BLaER1 (cell line): ENCODE measurements at regions not wholly inside any gene's neighbourhood (a gene's known extent, or its start where the extent isn't known, plus 50 kb on each side); places are given as distances from the start of the nearest gene placed in this dataset.

Experiments
- H3K27ac ChIP-seq: shearing (Covaris generic); formaldehyde crosslinking; 2 replicates; pipeline ENCODE4 v1.8.1; 2022
- H3K27me3 ChIP-seq: shearing (Covaris generic); formaldehyde crosslinking; 2 replicates; pipeline ENCODE4 v1.8.1; 2022
- H3K36me3 ChIP-seq: shearing (Covaris generic); formaldehyde crosslinking; 2 replicates; pipeline ENCODE4 v1.8.1; 2022
- H3K4me1 ChIP-seq: shearing (Covaris generic); formaldehyde crosslinking; 2 replicates; pipeline ENCODE4 v1.8.1; 2022
- H3K4me2 ChIP-seq: shearing (Covaris generic); formaldehyde crosslinking; 2 replicates; pipeline ENCODE4 v1.8.1; 2022
- H3K4me3 ChIP-seq: shearing (Covaris generic); formaldehyde crosslinking; 2 replicates; pipeline ENCODE4 v1.8.1; 2022
- H3K9ac ChIP-seq: shearing (Covaris generic); formaldehyde crosslinking; 2 replicates; pipeline ENCODE4 v1.8.1; 2022
- H3K9me3 ChIP-seq: shearing (Covaris generic); formaldehyde crosslinking; 2 replicates; pipeline ENCODE4 v1.8.1; 2022
- H4K20me1 ChIP-seq: shearing (Covaris generic); formaldehyde crosslinking; 2 replicates; pipeline ENCODE4 v1.8.1; 2022
- Cebpa-rat ChIP-seq: shearing (Covaris generic); IDR thresholded peaks from 2 replicates; pipeline ENCODE4 v1.8.1; 2022

DNA sequence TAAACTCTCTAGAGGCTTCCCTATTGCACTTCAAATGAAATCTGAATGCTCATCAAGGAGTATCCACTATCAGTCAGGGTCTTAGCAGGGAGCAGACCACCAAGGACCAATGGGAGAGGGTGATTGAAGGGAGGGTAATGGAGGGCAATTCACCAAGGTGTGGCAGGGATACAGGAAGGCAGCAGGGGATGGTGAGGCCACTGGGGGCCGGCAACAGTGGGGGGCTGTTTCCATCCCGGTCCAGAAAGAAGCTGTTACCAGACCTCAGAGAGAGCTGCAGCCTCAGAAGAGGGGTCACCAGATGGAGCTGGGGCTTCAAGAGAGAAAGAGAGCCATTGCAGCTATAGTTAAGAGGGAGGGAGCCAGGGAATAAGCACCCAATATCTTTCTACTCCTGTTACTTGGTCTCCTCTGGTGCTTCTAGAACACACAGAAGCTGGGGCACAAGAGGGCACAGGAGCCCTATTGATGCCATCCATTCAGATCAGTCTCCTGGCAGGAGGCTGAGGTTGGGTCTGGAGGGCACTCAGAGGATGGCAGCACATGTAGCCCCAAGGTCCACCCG, 417.6 kb downstream of the PTPRU start:
- no peak for TF ChIP-seq Cebpa-rat
- Histone ChIP-seq H3K27ac (no peak overlapping the region), H3K4me1 (peaks cover 20% of the 10 kb centered on the region), H3K9me3 (no peaks in the 10 kb centered on the region), H3K27me3 (no peaks in the 10 kb centered on the region), H3K4me2 (no peak overlapping the region), H4K20me1 (no peaks in the 10 kb centered on the region), H3K9ac (no peak overlapping the region), H3K4me3 (no peak overlapping the region), H3K36me3 (no peaks in the 10 kb centered on the region)

DNA sequence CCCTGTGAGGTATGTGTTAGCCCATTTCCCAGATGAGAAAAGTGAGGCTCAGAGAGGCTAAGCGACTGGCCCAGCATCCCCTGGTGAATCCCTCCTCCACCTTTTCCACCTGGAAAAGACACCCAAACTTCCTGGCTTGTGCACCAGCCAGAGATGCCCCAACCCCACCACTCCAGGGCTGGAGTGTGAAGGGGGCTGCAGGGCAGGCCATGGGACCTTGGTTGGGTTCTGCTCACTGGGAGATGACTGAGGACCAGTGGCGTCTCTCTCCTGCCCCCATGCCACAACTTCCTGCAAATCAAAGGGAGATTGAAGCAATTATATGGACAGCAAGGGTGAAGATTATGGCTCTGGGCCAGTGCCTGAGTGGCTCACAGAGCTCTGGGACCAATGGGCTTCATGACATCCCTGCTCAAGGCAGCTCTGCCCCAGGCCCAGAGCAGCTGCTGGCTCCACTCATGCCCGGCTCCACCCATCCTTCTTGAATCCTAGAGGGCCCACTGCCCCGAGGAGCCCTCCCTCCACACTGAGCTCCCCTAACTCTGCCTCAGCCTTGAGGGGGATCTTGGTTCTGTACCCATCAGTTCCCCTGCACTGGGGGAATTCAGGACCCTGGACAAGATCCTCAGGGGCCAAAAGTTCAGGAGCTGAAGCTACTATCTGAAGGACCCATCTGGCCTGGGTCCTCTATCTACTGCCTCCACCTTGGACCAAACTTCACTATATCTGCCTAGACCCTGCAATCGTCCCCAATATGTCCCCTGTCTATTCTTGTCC, 416.9 kb downstream of the PTPRU start:
- no peak overlapping the region for H3K27ac ChIP-seq
- no peak overlapping the region for H3K9ac ChIP-seq
- H3K9me3 ChIP-seq = no peaks in the 10 kb centered on the region
- H3K27me3 ChIP-seq = no peaks in the 10 kb centered on the region
- no peaks in the 10 kb centered on the region for H4K20me1 ChIP-seq
- no peak overlapping the region for H3K4me3 ChIP-seq
- no peaks in the 10 kb centered on the region for H3K36me3 ChIP-seq
- peaks cover 20% of the 10 kb centered on the region for H3K4me1 ChIP-seq
- H3K4me2 ChIP-seq = no peak overlapping the region
- TF ChIP-seq Cebpa-rat = no peak

DNA sequence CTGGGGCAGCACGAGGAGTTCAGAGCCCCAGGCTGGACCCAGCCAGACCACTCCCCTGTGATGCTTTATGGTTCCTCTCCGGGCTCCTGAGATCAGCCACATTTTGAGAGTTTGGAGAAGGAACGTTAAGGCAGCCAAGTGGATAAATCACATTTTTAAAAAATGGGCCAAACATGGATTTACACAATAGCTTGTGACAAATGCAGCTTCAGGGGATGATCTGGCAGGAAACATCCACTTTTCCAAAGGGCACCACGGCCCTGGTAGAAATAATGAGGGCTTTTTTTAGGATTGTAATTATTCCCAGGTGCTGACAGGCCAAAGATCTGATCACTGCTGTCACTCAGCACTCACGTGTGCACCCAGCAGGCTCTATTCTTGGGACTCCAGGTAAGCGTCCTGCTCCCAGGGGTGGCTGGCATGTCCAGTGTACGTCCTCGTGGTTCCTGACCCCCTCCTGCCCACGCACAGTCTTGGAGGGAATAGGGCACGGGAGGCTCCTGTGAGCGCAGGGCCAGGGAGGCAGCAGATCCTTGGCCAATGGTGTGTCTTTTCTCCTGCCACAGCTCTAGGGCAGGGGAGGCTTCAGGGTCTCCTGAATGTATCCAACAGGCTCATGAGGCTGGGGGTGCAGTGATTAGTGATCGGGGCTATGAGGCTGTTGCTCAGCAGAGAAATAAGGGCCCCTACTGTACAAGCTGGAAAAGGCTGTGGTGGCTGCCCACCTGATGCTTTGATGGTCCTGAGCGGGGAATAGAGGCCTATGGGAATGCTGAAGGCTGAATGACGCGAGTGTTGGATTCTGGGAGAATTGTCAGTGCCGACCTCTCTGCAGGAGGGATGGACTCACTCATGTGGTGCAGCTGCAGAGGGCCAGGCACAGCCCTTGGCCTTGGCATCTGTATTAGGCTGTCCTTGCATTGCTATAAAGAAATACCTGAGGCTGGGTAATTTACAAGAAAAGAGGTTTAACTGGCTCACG, 415.7 kb downstream of the PTPRU start:
- Histone ChIP-seq H3K27me3 (no peaks in the 10 kb centered on the region), H3K4me3 (no peak overlapping the region), H3K4me2 (no peak overlapping the region), H3K36me3 (no peaks in the 10 kb centered on the region), H3K9me3 (no peaks in the 10 kb centered on the region), H3K9ac (no peak overlapping the region), H4K20me1 (no peaks in the 10 kb centered on the region), H3K4me1 (peaks cover 20% of the 10 kb centered on the region), H3K27ac (no peak overlapping the region)
- TF ChIP-seq Cebpa-rat = no peak

DNA sequence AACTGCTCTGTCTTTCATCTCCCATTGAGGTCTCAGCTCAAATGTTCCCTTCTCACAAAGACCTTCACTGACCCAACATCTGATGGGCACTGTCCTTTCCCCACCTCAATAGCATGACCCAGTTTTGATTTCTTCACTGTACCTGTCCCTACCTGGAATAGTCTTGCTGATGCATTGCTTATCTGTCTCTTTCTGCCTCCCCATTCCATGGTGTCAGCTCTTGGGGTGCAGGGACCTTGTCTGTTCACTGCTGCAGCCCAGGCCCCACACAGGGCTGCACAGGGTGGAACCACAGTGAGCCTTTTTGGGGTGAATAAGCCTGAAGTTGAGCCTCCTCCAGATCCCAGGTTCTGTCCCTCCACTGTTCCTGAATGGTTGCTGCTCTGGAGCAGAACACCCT, 414.9 kb downstream of the PTPRU start:
- Histone ChIP-seq H3K9me3 (no peaks in the 10 kb centered on the region), H4K20me1 (no peaks in the 10 kb centered on the region), H3K9ac (no peak overlapping the region), H3K4me1 (peaks cover 23% of the 10 kb centered on the region), H3K36me3 (no peaks in the 10 kb centered on the region), H3K4me2 (peak overlapping the region; percentile 53), H3K4me3 (no peak overlapping the region), H3K27ac (no peak overlapping the region), H3K27me3 (no peaks in the 10 kb centered on the region)
- no peak for TF ChIP-seq Cebpa-rat

DNA sequence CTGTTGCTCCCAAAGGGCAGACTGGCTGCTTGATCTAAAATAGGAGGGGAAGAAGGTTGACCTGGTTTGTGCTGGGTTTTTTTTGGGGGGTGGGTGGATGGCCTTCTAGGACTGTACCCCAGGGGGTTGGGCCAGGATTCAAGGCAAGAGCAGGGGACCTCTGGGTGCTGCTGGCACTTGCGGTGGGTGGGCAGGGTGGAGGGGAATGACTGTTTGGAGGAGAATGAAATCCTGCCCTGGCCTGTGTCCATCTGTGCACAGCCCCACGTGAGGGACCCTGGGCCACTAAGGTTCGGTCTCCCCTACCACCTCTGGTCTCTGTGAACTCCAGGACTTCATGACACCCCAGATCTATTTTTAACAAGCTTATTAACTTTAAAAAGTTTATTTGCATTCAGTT, 414.2 kb downstream of the PTPRU start:
- no peaks in the 10 kb centered on the region for H3K27me3 ChIP-seq

DNA sequence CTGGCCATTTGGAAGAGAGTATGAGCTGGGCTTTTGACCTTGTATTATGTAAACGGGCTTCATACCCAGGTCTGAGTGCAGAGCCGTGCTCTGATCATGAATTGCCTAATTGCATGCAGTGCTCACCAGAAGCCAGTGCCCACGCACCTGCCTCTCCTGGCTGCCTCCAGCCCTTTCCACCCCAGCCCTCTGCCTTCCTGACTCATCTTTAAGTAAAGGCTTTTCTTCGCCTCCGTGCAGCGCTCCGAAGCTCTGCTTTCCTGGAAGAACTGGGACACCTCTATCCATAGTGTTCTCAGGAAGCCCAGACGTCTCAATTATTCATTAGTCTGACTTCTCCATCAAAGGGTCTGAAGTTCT, 413.7 kb downstream of the PTPRU start:
- Histone ChIP-seq H3K9me3 (no peaks in the 10 kb centered on the region), H3K4me3 (no peak overlapping the region), H3K4me1 (peaks cover 35% of the 10 kb centered on the region)

More for the DNA sequence above, 414.2 kb downstream of the PTPRU start:
- H3K4me1 ChIP-seq = peaks cover 31% of the 10 kb centered on the region
- no peaks in the 10 kb centered on the region for H3K36me3 ChIP-seq
- H3K27ac ChIP-seq = 0 out of 2 replicates have a peak overlapping the region, but pooled peaks have one; percentile 14
- no peak overlapping the region for H3K4me3 ChIP-seq
- H3K9me3 ChIP-seq = no peaks in the 10 kb centered on the region
- peak overlapping the region; percentile 53 for H3K4me2 ChIP-seq
- TF ChIP-seq Cebpa-rat = no peak
- peak overlapping the region; percentile 28; the same call in 1 of the 2 replicates for H3K9ac ChIP-seq
- no peaks in the 10 kb centered on the region for H4K20me1 ChIP-seq

DNA sequence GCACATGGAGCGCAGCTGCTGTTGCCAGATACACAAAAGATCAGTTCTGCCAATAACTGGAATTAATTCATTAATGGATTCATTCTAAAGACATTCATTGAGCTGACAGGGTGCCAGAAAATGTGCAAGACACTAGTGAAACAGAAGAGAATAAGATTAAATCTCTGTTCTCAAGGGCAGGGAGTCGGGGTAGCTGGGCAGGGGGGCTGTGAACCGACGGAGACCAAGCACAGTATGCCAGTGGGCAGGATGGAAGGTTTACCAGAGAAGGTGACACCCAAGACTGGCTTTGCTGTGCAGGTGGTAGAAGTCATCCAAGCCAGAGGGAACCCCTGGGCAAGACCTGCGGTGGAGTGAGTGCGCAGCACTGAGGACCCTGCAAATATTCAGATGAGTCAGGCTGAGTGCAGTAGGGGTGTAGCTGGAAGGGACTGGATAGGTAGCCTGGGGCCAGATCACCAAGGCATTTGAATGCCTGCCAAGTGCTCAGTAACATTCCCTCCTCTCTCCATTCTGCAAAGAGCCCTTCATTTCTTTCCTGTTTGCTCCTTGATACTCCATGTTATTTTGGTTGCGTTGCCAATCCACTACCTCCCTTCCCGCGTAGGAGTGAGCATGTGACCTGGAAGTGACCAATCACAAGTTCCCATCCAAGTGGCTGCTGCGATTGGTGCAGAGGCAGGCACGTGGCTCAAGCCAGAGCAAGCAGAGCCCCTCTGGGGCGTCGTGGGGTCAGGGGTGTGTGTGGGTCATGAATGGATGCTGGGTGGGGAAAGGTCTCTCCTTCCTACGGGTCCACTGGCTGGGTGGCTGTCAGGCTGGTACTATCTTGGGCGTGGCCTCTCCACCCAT, 413.1 kb downstream of the PTPRU start:
- Histone ChIP-seq H3K4me1 (peaks cover 40% of the 10 kb centered on the region), H3K9ac (no peak overlapping the region), H4K20me1 (no peaks in the 10 kb centered on the region), H3K4me3 (no peak overlapping the region), H3K36me3 (no peaks in the 10 kb centered on the region), H3K4me2 (peak overlapping the region; percentile 53), H3K27ac (no peak overlapping the region), H3K27me3 (no peaks in the 10 kb centered on the region), H3K9me3 (no peaks in the 10 kb centered on the region)
- TF ChIP-seq Cebpa-rat = no peak

More for the DNA sequence above, 413.7 kb downstream of the PTPRU start:
- Histone ChIP-seq H3K27ac (0 out of 2 replicates have a peak overlapping the region, but pooled peaks have one; percentile 14), H4K20me1 (no peaks in the 10 kb centered on the region), H3K36me3 (no peaks in the 10 kb centered on the region), H3K4me2 (peak overlapping the region; percentile 53), H3K9ac (peak overlapping the region; percentile 28; the same call in 1 of the 2 replicates), H3K27me3 (no peaks in the 10 kb centered on the region)
- no peak for TF ChIP-seq Cebpa-rat

DNA sequence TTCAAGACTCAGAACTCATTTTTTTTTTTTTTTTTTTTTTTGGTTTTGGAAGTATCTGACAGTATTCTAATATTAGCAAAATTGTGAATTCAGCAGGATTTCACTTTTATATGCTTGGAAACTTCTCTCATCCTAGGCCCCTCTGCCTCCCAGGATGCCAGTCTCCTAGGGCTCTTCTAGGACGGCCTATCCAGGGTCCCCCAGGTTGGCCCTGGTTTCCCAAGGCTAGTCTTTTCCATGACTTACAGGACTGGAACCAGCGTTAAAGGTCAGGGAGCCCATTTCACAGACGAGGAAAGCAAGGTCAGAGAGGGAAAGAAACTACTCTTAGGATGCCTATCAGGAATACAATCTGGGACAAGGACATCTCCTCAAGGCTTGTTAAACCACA, 412.5 kb downstream of the PTPRU start:
- Histone ChIP-seq H3K4me1 (peaks cover 40% of the 10 kb centered on the region), H4K20me1 (no peaks in the 10 kb centered on the region), H3K36me3 (no peaks in the 10 kb centered on the region), H3K9ac (no peak overlapping the region), H3K4me2 (no peak overlapping the region), H3K27ac (no peak overlapping the region), H3K4me3 (no peak overlapping the region), H3K27me3 (no peaks in the 10 kb centered on the region), H3K9me3 (no peaks in the 10 kb centered on the region)
- no peak for TF ChIP-seq Cebpa-rat

DNA sequence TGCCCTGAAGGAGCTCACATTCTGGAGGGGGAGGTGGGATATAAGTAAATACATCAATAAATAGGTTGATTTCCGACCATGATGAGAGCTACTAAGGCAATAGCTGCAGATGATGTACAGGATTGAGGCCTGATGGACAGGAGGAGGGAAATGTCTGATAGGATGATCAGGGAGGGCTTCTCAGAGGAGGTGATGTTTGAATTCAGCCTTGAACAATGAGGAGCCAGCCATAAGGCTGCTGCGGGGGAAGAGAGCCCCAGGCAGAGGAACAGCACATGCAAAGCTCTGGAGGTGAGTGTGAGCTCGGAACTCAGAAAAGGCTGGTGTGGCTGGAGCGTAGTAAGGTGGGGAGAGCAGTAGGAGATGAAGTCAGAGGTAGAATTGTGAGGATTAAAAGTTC, 411.7 kb downstream of the PTPRU start:
- Histone ChIP-seq H3K9ac (no peak overlapping the region), H3K4me2 (no peak overlapping the region), H3K27me3 (no peaks in the 10 kb centered on the region), H3K36me3 (no peaks in the 10 kb centered on the region), H3K9me3 (no peaks in the 10 kb centered on the region), H3K4me3 (no peak overlapping the region), H4K20me1 (no peaks in the 10 kb centered on the region), H3K4me1 (peaks cover 40% of the 10 kb centered on the region), H3K27ac (no peak overlapping the region)
- TF ChIP-seq Cebpa-rat = no peak
